ENCODE measurements at regions not wholly inside any gene's neighbourhood (a gene's known extent, or its start where the extent isn't known, plus 50 kb on each side); places are given as distances from the start of the nearest gene placed in this dataset.
"Not testable (repeated sequence)": the region's sequence is repeated elsewhere in the genome, so short reads cannot be mapped to it uniquely, and the experiment has no call there.

GRCh38 chr13:65273811-65274420, 1956.2 kb downstream of the PCDH9 start:
- not testable (repeated sequence) for H3K4me3 Mint-ChIP-seq; DNase-seq; H3K27me3 Mint-ChIP-seq; H3K27ac Mint-ChIP-seq; H3K36me3 Mint-ChIP-seq (ENCODE audit: insufficient read depth); H3K4me1 Mint-ChIP-seq (ENCODE audit: low read depth in 2 of 2); ATAC-seq (replicated peaks)
- H3K9me3 Mint-ChIP-seq, result peaks cover 11% of the 10 kb centered on the region in 2 donors

GRCh38 chr13:65268009-65268408, 1962.1 kb downstream of the PCDH9 start:
- Mint-ChIP-seq H3K27me3 (no peaks in the 10 kb centered on the region), H3K36me3 (ENCODE audit: insufficient read depth) (no peaks in the 10 kb centered on the region), H3K27ac (no peak overlapping the region), H3K4me1 (ENCODE audit: low read depth in 2 of 2) (no peaks in the 10 kb centered on the region), H3K4me3 (no peak overlapping the region), H3K9me3 (peaks cover 11% of the 10 kb centered on the region in 2 donors)
- DNase-seq (no peak), ATAC-seq (replicated peaks) (no peak)

GRCh38 chr13:65265988-65266387, 1964.1 kb downstream of the PCDH9 start:
- no peaks in the 10 kb centered on the region for H3K27me3 Mint-ChIP-seq
- H3K36me3 Mint-ChIP-seq (ENCODE audit: insufficient read depth), result peaks cover 3% of the 10 kb centered on the region
- no peak for DNase-seq
- H3K4me3 Mint-ChIP-seq, result no peak overlapping the region
- no peak for ATAC-seq (replicated peaks)
- no peak overlapping the region for H3K27ac Mint-ChIP-seq
- H3K9me3 Mint-ChIP-seq, result peaks cover 11 to 13% of the 10 kb centered on the region in 2 donors
- no peaks in the 10 kb centered on the region for H3K4me1 Mint-ChIP-seq (ENCODE audit: low read depth in 2 of 2)

GRCh38 chr13:65264066-65264465, 1966.1 kb downstream of the PCDH9 start:
- Mint-ChIP-seq H3K27me3 (no peaks in the 10 kb centered on the region), H3K27ac (no peak overlapping the region), H3K36me3 (ENCODE audit: insufficient read depth) (peaks cover 3% of the 10 kb centered on the region), H3K4me1 (ENCODE audit: low read depth in 2 of 2) (no peaks in the 10 kb centered on the region), H3K4me3 (no peak overlapping the region), H3K9me3 (peaks cover 11 to 12% of the 10 kb centered on the region in 2 donors)
- ATAC-seq (replicated peaks) (no peak), DNase-seq (no peak)

GRCh38 chr13:65260946-65261891, 1968.9 kb downstream of the PCDH9 start:
- Mint-ChIP-seq H3K4me3 (no peak overlapping the region), H3K4me1 (ENCODE audit: low read depth in 2 of 2) (no peaks in the 10 kb centered on the region), H3K36me3 (ENCODE audit: insufficient read depth) (peaks cover 3% of the 10 kb centered on the region), H3K27me3 (no peaks in the 10 kb centered on the region), H3K9me3 (peaks cover 11 to 12% of the 10 kb centered on the region in 2 donors), H3K27ac (no peak overlapping the region)
- no peak for ATAC-seq (replicated peaks)
- DNase-seq, result no peak

- Mint-ChIP-seq H3K27ac (no peak overlapping the region), H3K4me3 (no peak overlapping the region), H3K36me3 (ENCODE audit: insufficient read depth) (no peaks in the 10 kb centered on the region), H3K4me1 (ENCODE audit: low read depth in 2 of 2) (no peaks in the 10 kb centered on the region), H3K27me3 (no peaks in the 10 kb centered on the region), H3K9me3 (peaks cover 6 to 9% of the 10 kb centered on the region in 2 donors)
- no peak for ATAC-seq (replicated peaks)
- no peak for DNase-seq
Observed at GRCh38 chr13:65240773-65241172, 1989.4 kb downstream of the PCDH9 start.

GRCh38 chr13:65236841-65237418, 1993.2 kb downstream of the PCDH9 start:
- Mint-ChIP-seq H3K27ac (no peak overlapping the region), H3K4me3 (no peak overlapping the region), H3K27me3 (no peaks in the 10 kb centered on the region), H3K9me3 (peaks cover 6 to 14% of the 10 kb centered on the region in 2 donors), H3K4me1 (ENCODE audit: low read depth in 2 of 2) (no peaks in the 10 kb centered on the region), H3K36me3 (ENCODE audit: insufficient read depth) (no peaks in the 10 kb centered on the region)
- no peak for DNase-seq
- no peak for ATAC-seq (replicated peaks)

- ATAC-seq (replicated peaks) (no peak), DNase-seq (no peak)
- Mint-ChIP-seq H3K9me3 (peaks cover 0 to 2% of the 10 kb centered on the region in 2 donors), H3K36me3 (ENCODE audit: insufficient read depth) (no peaks in the 10 kb centered on the region), H3K27me3 (no peaks in the 10 kb centered on the region), H3K4me3 (no peak overlapping the region), H3K27ac (no peak overlapping the region), H3K4me1 (ENCODE audit: low read depth in 2 of 2) (no peaks in the 10 kb centered on the region)
Observed at GRCh38 chr13:65217471-65217995, 2012.6 kb downstream of the PCDH9 start.

GRCh38 chr13:65202845-65203244, 2027.3 kb downstream of the PCDH9 start:
- H3K36me3 Mint-ChIP-seq (ENCODE audit: insufficient read depth); DNase-seq; H3K4me3 Mint-ChIP-seq; H3K27me3 Mint-ChIP-seq; H3K4me1 Mint-ChIP-seq (ENCODE audit: low read depth in 2 of 2); ATAC-seq (replicated peaks); H3K27ac Mint-ChIP-seq: not testable (repeated sequence)
- H3K9me3 Mint-ChIP-seq, result peaks cover 10 to 12% of the 10 kb centered on the region in 2 donors

GRCh38 chr13:65188721-65189120, 2041.4 kb downstream of the PCDH9 start:
- Mint-ChIP-seq H3K27ac (no peak overlapping the region), H3K4me1 (ENCODE audit: low read depth in 2 of 2) (no peaks in the 10 kb centered on the region), H3K36me3 (ENCODE audit: insufficient read depth) (no peaks in the 10 kb centered on the region), H3K4me3 (no peak overlapping the region), H3K27me3 (no peaks in the 10 kb centered on the region), H3K9me3 (peaks cover 7 to 8% of the 10 kb centered on the region in 2 donors)
- DNase-seq (no peak), ATAC-seq (replicated peaks) (no peak)

- peaks cover 0 to 1% of the 10 kb centered on the region in 2 donors for H3K9me3 Mint-ChIP-seq
- no peak overlapping the region for H3K27ac Mint-ChIP-seq
- H3K4me1 Mint-ChIP-seq (ENCODE audit: low read depth in 2 of 2), result no peaks in the 10 kb centered on the region
- no peak overlapping the region for H3K4me3 Mint-ChIP-seq
- no peaks in the 10 kb centered on the region for H3K36me3 Mint-ChIP-seq (ENCODE audit: insufficient read depth)
- no peak for DNase-seq
- no peaks in the 10 kb centered on the region for H3K27me3 Mint-ChIP-seq
- no peak for ATAC-seq (replicated peaks)
Observed at GRCh38 chr13:65168026-65168425, 2062.1 kb downstream of the PCDH9 start.

GRCh38 chr13:65166675-65167074, 2063.5 kb downstream of the PCDH9 start:
- no peaks in the 10 kb centered on the region for H3K4me1 Mint-ChIP-seq (ENCODE audit: low read depth in 2 of 2)
- ATAC-seq (replicated peaks), result no peak
- H3K27ac Mint-ChIP-seq, result no peak overlapping the region
- H3K27me3 Mint-ChIP-seq, result no peaks in the 10 kb centered on the region
- H3K9me3 Mint-ChIP-seq, result peaks cover 0 to 1% of the 10 kb centered on the region in 2 donors
- no peak overlapping the region for H3K4me3 Mint-ChIP-seq
- H3K36me3 Mint-ChIP-seq (ENCODE audit: insufficient read depth), result no peaks in the 10 kb centered on the region
- no peak for DNase-seq

- peaks cover 0 to 5% of the 10 kb centered on the region in 2 donors for H3K9me3 Mint-ChIP-seq
- no peak for ATAC-seq (replicated peaks)
- no peaks in the 10 kb centered on the region for H3K4me1 Mint-ChIP-seq (ENCODE audit: low read depth in 2 of 2)
- H3K4me3 Mint-ChIP-seq, result no peak overlapping the region
- peaks cover 3% of the 10 kb centered on the region for H3K36me3 Mint-ChIP-seq (ENCODE audit: insufficient read depth)
- no peak for DNase-seq
- H3K27me3 Mint-ChIP-seq, result no peaks in the 10 kb centered on the region
- no peak overlapping the region for H3K27ac Mint-ChIP-seq
Observed at GRCh38 chr13:65159803-65160202, 2070.3 kb downstream of the PCDH9 start.
